ENCODE measurements at regions not wholly inside any gene's neighbourhood (a gene's known extent, or its start where the extent isn't known, plus 50 kb on each side); places are given as distances from the start of the nearest gene placed in this dataset.

GRCh38 chr22:47996446-47996857, 1234.0 kb downstream of the TBC1D22A start:
- intact Hi-C loops (cut with micrococcal nuclease), result no loop called here
- TF ChIP-seq, protein P1, sequence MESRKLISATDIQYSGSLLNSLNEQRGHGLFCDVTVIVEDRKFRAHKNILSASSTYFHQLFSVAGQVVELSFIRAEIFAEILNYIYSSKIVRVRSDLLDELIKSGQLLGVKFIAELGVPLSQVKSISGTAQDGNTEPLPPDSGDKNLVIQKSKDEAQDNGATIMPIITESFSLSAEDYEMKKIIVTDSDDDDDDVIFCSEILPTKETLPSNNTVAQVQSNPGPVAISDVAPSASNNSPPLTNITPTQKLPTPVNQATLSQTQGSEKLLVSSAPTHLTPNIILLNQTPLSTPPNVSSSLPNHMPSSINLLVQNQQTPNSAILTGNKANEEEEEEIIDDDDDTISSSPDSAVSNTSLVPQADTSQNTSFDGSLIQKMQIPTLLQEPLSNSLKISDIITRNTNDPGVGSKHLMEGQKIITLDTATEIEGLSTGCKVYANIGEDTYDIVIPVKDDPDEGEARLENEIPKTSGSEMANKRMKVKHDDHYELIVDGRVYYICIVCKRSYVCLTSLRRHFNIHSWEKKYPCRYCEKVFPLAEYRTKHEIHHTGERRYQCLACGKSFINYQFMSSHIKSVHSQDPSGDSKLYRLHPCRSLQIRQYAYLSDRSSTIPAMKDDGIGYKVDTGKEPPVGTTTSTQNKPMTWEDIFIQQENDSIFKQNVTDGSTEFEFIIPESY (IDR thresholded peaks at IDR 0.05; ENCODE audit: extremely low read depth, insufficient replicate concordance, low read length), result no peak
- TF ChIP-seq SIN3A (IDR thresholded peaks at IDR 0.05; ENCODE audit: low read depth) (no peak), RAD21 (IDR thresholded peaks at IDR 0.05; ENCODE audit: low read depth) (no peak)
- Histone ChIP-seq H3K27me3 (ENCODE audit: insufficient read depth, low read length) (no peaks in the 10 kb centered on the region), H3K4me3 (replicated peaks in 1 of 2; ENCODE audit: low read depth in 1 of 2, low read length in 2 of 2) (no peak overlapping the region), H3K4me1 (ENCODE audit: control insufficient read depth in 1 of 2, insufficient read depth in 2 of 2, low read length in 2 of 2) (no peaks in the 10 kb centered on the region), H3K4me2 (ENCODE audit: low read length) (no peak overlapping the region), H3K9me2 (ENCODE audit: insufficient read depth) (no peaks in the 10 kb centered on the region), H3K27ac (ENCODE audit: low read depth, low read length) (no peak overlapping the region), H3K36me3 (ENCODE audit: control insufficient read depth in 1 of 2, insufficient read depth in 2 of 2, low read length in 2 of 2) (no peaks in the 10 kb centered on the region), H4K20me1 (ENCODE audit: insufficient read depth) (no peaks in the 10 kb centered on the region), H3K79me2 (ENCODE audit: insufficient read depth, low read length) (no peaks in the 10 kb centered on the region), H2AFZ (ENCODE audit: low read depth, low read length, poor library complexity, severe bottlenecking) (no peak overlapping the region), H3K9me3 (ENCODE audit: control insufficient read depth in 1 of 2, insufficient read depth in 1 of 2, low read depth in 1 of 2, low read length in 2 of 2) (no peaks in the 10 kb centered on the region; a peak in 2 of 4 replicates), H3K9ac (ENCODE audit: low read length) (no peak overlapping the region)
- ATAC-seq, result no peak
- RAD21 ChIA-PET (ENCODE audit: low non-redundant PET in 1 of 2, low total read pairs in 2 of 2, uncharacterized antibody in 2 of 2, unreplicated experiment in 2 of 2), result no interaction called here
- POLR2A ChIA-PET, result no interaction called here
- BruUV-seq (replicated peaks), result no TSS peak
- CTCF ChIA-PET, result no interaction called here
- DNase-seq (ENCODE audit: low read depth, low spot score), result no peak

DNA sequence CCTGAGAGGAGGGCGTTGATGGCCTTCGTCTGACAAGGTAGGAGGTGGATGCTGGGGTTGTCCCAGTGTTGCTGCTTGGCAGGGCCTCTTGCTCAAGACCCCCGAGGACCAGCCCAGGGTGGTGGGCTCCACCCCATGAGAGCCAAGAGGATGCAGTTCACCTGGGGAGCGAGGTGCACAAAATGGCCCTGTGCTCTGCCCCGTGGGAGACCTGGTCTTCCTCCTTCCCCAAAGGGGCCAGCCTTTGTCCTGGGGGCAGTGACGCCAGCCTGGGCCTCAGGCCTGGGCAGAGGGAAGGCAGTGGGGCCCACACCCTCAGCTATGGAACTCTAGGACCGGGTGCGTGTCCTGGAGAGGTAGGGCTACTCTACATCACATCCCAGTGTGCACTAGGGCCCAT, 1233.3 kb downstream of the TBC1D22A start:
- DNase-seq (ENCODE audit: low read depth, low spot score) (no peak), ATAC-seq (no peak)
- H3K27me3 ChIP-seq (ENCODE audit: insufficient read depth, low read length), result no peaks in the 10 kb centered on the region
- H3K4me3 ChIP-seq (replicated peaks in 1 of 2; ENCODE audit: low read depth in 1 of 2, low read length in 2 of 2), result no peak overlapping the region
- no peaks in the 10 kb centered on the region for H3K9me2 ChIP-seq (ENCODE audit: insufficient read depth)
- intact Hi-C loops (cut with micrococcal nuclease), result no loop called here
- no peak overlapping the region for H3K9ac ChIP-seq (ENCODE audit: low read length)
- no peak overlapping the region for H3K27ac ChIP-seq (ENCODE audit: low read depth, low read length)
- POLR2A ChIA-PET, result no interaction called here
- no peaks in the 10 kb centered on the region for H3K36me3 ChIP-seq (ENCODE audit: control insufficient read depth in 1 of 2, insufficient read depth in 2 of 2, low read length in 2 of 2)
- CTCF ChIA-PET, result no interaction called here
- RAD21 ChIA-PET (ENCODE audit: low non-redundant PET in 1 of 2, low total read pairs in 2 of 2, uncharacterized antibody in 2 of 2, unreplicated experiment in 2 of 2), result no interaction called here
- H2AFZ ChIP-seq (ENCODE audit: low read depth, low read length, poor library complexity, severe bottlenecking), result no peak overlapping the region
- H3K79me2 ChIP-seq (ENCODE audit: insufficient read depth, low read length), result no peaks in the 10 kb centered on the region
- no peaks in the 10 kb centered on the region; a peak in 2 of 4 replicates for H3K9me3 ChIP-seq (ENCODE audit: control insufficient read depth in 1 of 2, insufficient read depth in 1 of 2, low read depth in 1 of 2, low read length in 2 of 2)
- H4K20me1 ChIP-seq (ENCODE audit: insufficient read depth), result no peaks in the 10 kb centered on the region
- BruUV-seq (replicated peaks), result no TSS peak
- H3K4me2 ChIP-seq (ENCODE audit: low read length), result no peak overlapping the region
- no peaks in the 10 kb centered on the region for H3K4me1 ChIP-seq (ENCODE audit: control insufficient read depth in 1 of 2, insufficient read depth in 2 of 2, low read length in 2 of 2)
- no peak for TF ChIP-seq SIN3A (IDR thresholded peaks at IDR 0.05; ENCODE audit: low read depth)
- no peak for TF ChIP-seq POLR2AphosphoS5 (IDR thresholded peaks at IDR 0.05; ENCODE audit: low read depth, low read length)
- TF ChIP-seq, protein P2, sequence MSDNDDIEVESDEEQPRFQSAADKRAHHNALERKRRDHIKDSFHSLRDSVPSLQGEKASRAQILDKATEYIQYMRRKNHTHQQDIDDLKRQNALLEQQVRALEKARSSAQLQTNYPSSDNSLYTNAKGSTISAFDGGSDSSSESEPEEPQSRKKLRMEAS (IDR thresholded peaks at IDR 0.05), result no peak
- TF ChIP-seq RAD21 (IDR thresholded peaks at IDR 0.05; ENCODE audit: low read depth), result no peak
- no peak for TF ChIP-seq EGR1 (IDR thresholded peaks at IDR 0.05; ENCODE audit: low read depth)
- no peak for TF ChIP-seq POLR2A (IDR thresholded peaks at IDR 0.05; ENCODE audit: borderline replicate concordance, extremely low read depth, insufficient read depth, insufficient read length)
- TF ChIP-seq ZFX (IDR thresholded peaks at IDR 0.05), result no peak
- no peak for TF ChIP-seq EZH2 (IDR thresholded peaks at IDR 0.05)
- TF ChIP-seq CEBPB (IDR thresholded peaks at IDR 0.05; ENCODE audit: low read depth), result no peak
- TF ChIP-seq, protein P1 (IDR thresholded peaks at IDR 0.05; ENCODE audit: extremely low read depth, insufficient replicate concordance, low read length), result no peak
- TF ChIP-seq FOSL1 (IDR thresholded peaks at IDR 0.05; ENCODE audit: low read depth), result no peak
- TF ChIP-seq CBX3 (IDR thresholded peaks at IDR 0.05; ENCODE audit: low read depth), result no peak
- no peak for TF ChIP-seq YY1 (IDR thresholded peaks at IDR 0.05; ENCODE audit: extremely low read depth, insufficient replicate concordance, low read depth, low read length)
- TF ChIP-seq JUND (IDR thresholded peaks at IDR 0.05), result no peak
- TF ChIP-seq ELF1 (IDR thresholded peaks at IDR 0.05; ENCODE audit: borderline replicate concordance, low read depth), result no peak
- no peak for TF ChIP-seq ZNF274 (IDR thresholded peaks at IDR 0.05; ENCODE audit: low read depth, low read length)
